ENCODE measurements at regions not wholly inside any gene's neighbourhood (a gene's known extent, or its start where the extent isn't known, plus 50 kb on each side); places are given as distances from the start of the nearest gene placed in this dataset.

DNA sequence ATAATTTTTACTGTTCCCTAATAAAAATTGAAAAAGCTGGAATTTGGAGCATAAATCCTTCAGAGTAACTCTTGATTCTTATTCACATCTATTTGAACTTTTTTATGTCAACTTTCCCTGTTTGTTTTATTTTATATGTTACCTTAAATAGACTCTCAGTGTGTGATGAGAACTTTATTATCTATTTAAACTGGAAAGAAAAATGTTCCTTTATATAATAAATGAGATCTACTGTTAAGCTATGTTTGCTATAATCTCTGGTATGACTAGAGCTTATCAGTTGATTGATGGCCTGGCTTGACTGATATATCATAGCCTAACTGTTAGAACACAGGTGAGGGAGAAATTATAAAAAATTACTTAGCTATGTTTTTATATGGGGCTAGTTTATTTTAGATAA, 330.6 kb upstream of the EPHA6 start:
- Histone ChIP-seq H3K4me2 (ENCODE audit: insufficient read depth, low read length) (no peak overlapping the region), H2AFZ (ENCODE audit: low read depth, low read length) (no peak overlapping the region), H3K27ac (ENCODE audit: extremely low read depth, low read depth, low read length) (no peak overlapping the region), H3K9me1 (ENCODE audit: control insufficient read depth, insufficient read depth, low read length) (no peaks in the 10 kb centered on the region), H3K4me3 (no peak overlapping the region), H3K4me1 (replicated peaks in 1 of 2; ENCODE audit: control insufficient read depth in 2 of 2, insufficient read depth in 2 of 2, low read length in 2 of 2) (no peaks in the 10 kb centered on the region), H3K79me2 (ENCODE audit: control insufficient read depth, insufficient read depth, low read length) (no peaks in the 10 kb centered on the region), H4K20me1 (replicated peaks; ENCODE audit: control insufficient read depth, insufficient read depth, low read length) (no peaks in the 10 kb centered on the region), H3K36me3 (ENCODE audit: control insufficient read depth, insufficient read depth, low read length) (no peaks in the 10 kb centered on the region), H3K27me3 (ENCODE audit: control insufficient read depth in 2 of 2, insufficient read depth in 2 of 2, low read length in 2 of 2) (no peaks in the 10 kb centered on the region), H3K9ac (ENCODE audit: insufficient read depth in 1 of 2, low read depth in 2 of 2, low read length in 2 of 2) (no peak overlapping the region), H3K9me3 (replicated peaks; ENCODE audit: control insufficient read depth, insufficient read depth, low read depth, low read length) (no peaks in the 10 kb centered on the region; the same call in 1 of the 2 replicates)
- no peak for ATAC-seq
- in situ Hi-C loops (cut with MboI): no loop called here
- TF ChIP-seq ZNF431 (CRISPR knock-in tag; IDR thresholded peaks at IDR 0.05) (no peak), ZNF561 (CRISPR knock-in tag; conservative IDR thresholded peaks at IDR 0.05) (no peak), PRMT5 (CRISPR knock-in tag; IDR thresholded peaks at IDR 0.05) (no peak), SUPT5H (IDR thresholded peaks at IDR 0.05) (no peak), NONO (IDR thresholded peaks at IDR 0.05; ENCODE audit: low read depth in 2 of 2, low read length in 1 of 2) (no peak), FOXK1 (CRISPR knock-in tag; IDR thresholded peaks at IDR 0.05; ENCODE audit: borderline replicate concordance) (no peak), OTX1 (CRISPR knock-in tag; IDR thresholded peaks at IDR 0.05) (no peak), NRF1 (conservative IDR thresholded peaks at IDR 0.05 in 1 of 2, IDR thresholded peaks at IDR 0.05 in 1 of 2) (no peak), HEY1 (CRISPR knock-in tag; IDR thresholded peaks at IDR 0.05; ENCODE audit: borderline replicate concordance) (no peak), E2F1 (CRISPR knock-in tag; IDR thresholded peaks at IDR 0.05) (no peak), SP1 (CRISPR knock-in tag; IDR thresholded peaks at IDR 0.05) (no peak), LARP7 (IDR thresholded peaks at IDR 0.05) (no peak), HNRNPLL (IDR thresholded peaks at IDR 0.05; ENCODE audit: low read depth, low read length, poor library complexity, severe bottlenecking) (no peak), CEBPZ (IDR thresholded peaks at IDR 0.05; ENCODE audit: borderline replicate concordance, low read depth, low read length) (no peak), HDAC1 (IDR thresholded peaks at IDR 0.05) (no peak), HMBOX1 (IDR thresholded peaks at IDR 0.05) (no peak), CEBPB (tag; IDR thresholded peaks at IDR 0.05) (no peak), ARID3A (IDR thresholded peaks at IDR 0.05; ENCODE audit: borderline replicate concordance, low read depth, low read length) (no peak)
- BruUV-seq (replicated peaks): no TSS peak
- no peak for FAIRE-seq
- CTCF ChIA-PET (ENCODE audit: low intra/inter-chr PET ratio): no interaction called here
- DNase-seq (ENCODE audit: extremely low read depth in 1 of 4, low spot score in 3 of 4): no peak
- intact Hi-C loops (cut with micrococcal nuclease): no loop called here
- POLR2A ChIA-PET: no interaction called here

All from K562 (cell line).